ENCODE measurements at regions not wholly inside any gene's neighbourhood (a gene's known extent, or its start where the extent isn't known, plus 50 kb on each side); places are given as distances from the start of the nearest gene placed in this dataset.
"Not testable (repeated sequence)": the region's sequence is repeated elsewhere in the genome, so short reads cannot be mapped to it uniquely, and the experiment has no call there.

DNA sequence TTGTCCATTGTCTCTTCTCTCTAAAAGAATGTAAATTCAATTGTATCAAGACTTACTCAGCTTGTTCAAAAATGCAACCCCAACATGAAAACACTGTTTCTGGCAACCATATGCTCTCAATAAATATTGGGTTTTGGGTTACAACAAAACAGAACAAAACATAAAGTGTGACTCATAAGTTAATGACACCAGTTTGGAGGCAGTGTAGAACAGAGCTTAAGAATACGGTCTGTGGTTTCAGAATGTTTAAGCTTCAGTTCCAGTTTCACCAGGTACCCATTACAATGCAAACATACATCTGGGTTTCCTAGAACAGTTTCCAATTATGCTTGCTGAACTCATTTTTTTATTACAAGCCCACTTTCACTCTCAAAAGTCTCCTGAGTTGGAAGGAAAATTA, 285.8 kb upstream of the PCDH9 start:
- TF ChIP-seq, protein P1, sequence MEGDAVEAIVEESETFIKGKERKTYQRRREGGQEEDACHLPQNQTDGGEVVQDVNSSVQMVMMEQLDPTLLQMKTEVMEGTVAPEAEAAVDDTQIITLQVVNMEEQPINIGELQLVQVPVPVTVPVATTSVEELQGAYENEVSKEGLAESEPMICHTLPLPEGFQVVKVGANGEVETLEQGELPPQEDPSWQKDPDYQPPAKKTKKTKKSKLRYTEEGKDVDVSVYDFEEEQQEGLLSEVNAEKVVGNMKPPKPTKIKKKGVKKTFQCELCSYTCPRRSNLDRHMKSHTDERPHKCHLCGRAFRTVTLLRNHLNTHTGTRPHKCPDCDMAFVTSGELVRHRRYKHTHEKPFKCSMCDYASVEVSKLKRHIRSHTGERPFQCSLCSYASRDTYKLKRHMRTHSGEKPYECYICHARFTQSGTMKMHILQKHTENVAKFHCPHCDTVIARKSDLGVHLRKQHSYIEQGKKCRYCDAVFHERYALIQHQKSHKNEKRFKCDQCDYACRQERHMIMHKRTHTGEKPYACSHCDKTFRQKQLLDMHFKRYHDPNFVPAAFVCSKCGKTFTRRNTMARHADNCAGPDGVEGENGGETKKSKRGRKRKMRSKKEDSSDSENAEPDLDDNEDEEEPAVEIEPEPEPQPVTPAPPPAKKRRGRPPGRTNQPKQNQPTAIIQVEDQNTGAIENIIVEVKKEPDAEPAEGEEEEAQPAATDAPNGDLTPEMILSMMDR (conservative IDR thresholded peaks at IDR 0.05; ENCODE audit: low read length), result no peak
- H3K4me3 ChIP-seq (ENCODE audit: low read length), result no peak overlapping the region
- DNase-seq (ENCODE audit: low read depth), result peak; percentile 18

DNA sequence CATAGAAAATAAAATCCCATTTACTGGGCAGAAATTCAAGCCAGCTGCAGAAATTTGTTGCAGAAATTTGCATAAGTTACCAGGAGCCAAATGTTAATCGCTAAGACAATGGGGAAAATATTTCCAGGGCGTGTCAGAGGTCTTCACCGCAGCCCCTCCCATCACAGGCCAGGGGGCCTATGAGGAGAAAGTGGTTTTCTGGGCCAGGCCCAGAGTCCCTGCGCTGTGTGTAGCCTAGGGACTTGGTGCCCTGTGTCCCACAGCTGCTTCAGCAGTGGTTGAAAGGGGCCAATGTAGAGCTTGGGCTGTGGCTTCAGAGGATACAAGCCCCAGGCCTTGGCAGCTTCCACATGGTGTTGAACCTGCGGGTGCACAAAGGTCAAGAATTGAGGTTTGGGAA, 278.9 kb upstream of the PCDH9 start:
- H3K4me3 ChIP-seq (ENCODE audit: low read length), result no peak overlapping the region
- TF ChIP-seq, protein P1 (conservative IDR thresholded peaks at IDR 0.05; ENCODE audit: low read length), result no peak
- no peak for DNase-seq (ENCODE audit: low read depth)

DNA sequence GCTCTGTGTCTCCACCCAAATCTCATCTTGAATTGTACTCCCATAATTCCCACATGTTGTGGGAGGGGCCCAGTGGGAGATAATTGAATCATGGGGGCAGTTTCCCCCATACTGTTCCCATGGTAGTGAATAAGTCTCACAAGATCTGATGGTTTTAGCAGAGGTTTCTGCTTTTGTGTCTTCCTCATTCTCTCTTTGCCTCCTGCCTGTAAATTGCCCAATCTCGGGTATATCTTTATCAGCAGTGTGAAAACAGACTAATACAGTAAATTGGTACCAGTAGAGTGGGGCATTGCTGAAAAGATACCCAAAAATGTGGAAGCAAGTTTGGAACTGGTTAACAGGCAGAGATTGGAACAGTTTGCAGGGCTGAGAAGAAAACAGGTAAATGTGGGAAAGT, 278.1 kb upstream of the PCDH9 start:
- not testable (repeated sequence) for H3K4me3 ChIP-seq (ENCODE audit: low read length); DNase-seq (ENCODE audit: low read depth)

DNA sequence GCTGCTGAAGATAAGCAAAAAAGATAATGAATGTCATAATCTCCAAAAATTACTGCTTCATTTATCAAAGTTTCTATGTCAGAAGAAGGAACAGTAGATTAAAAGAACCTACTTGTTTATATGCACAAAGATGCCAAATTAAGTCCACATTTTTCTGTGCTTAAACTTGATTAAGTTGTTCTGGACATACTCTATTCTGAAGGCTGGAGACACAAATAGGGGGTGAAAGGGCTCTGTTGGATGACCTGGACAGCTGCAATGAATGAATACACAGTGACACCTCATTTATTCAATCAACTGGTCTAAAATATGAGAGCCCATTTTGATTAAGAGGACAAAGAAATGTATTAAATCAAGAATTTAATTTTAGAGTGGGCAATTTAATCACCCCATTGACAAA, 276.3 kb upstream of the PCDH9 start:
- H3K4me3 ChIP-seq (ENCODE audit: low read length), result no peak overlapping the region
- TF ChIP-seq, protein P1 (conservative IDR thresholded peaks at IDR 0.05; ENCODE audit: low read length), result no peak
- no peak for DNase-seq (ENCODE audit: low read depth)

DNA sequence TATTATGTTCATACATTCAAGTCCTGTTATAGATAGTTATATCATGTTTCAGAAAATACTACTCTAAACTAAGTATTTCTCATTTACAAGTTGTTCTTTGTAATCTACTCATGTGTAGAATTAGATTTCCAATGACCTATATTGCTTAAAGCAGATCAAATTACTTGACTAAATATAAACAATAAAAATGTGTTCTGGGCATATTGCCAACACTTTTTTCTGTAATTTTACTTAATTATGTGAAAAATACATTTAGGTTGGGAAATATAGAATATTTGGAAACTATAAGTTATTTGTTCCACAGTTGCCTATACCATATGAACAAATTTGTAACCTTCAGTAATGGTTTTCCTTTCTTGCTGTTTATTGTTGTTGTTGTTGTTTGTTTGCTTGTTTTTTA, 275.2 kb upstream of the PCDH9 start:
- TF ChIP-seq, protein P1 (conservative IDR thresholded peaks at IDR 0.05; ENCODE audit: low read length), result no peak
- no peak overlapping the region for H3K4me3 ChIP-seq (ENCODE audit: low read length)
- DNase-seq (ENCODE audit: low read depth), result no peak

DNA sequence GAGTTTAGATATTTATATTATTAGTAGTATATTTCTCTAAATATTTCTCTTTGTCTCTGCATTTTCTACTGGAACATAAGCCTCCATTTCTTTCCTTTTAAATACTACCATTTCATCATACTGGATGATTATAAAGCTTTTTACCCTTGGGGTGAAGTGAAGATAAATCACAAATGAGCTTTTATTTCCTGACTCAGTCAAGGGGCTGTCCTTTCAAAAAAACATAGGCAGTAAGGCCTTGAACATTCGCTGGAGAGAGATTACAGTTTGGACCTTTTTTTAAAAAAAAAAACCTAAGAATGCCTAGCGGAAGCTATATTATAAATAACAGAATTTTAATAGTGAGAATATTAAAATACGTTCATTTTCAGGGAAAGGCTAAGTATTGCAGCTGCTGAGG, 268.8 kb upstream of the PCDH9 start:
- TF ChIP-seq, protein P1 (conservative IDR thresholded peaks at IDR 0.05; ENCODE audit: low read length), result no peak
- no peak for DNase-seq (ENCODE audit: low read depth)
- no peak overlapping the region for H3K4me3 ChIP-seq (ENCODE audit: low read length)

DNA sequence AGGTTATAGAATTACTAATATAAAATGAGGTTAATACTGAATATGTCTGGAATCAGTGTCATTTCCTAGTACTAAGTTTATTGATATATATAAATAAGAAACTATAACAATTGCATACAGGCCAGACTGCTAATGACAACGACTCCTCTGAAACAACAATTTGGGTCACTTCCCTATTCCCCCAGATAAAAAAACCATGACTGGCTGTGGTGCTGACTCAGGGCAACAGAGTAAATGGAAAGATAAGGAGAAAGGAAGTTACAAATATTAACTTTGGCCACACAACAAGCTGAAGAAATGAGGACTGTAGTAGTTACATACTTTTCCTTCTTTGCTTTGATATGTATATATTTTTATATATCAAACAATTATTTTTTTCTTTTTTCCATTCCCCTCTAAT, 263.7 kb upstream of the PCDH9 start:
- no peak overlapping the region for H3K4me3 ChIP-seq (ENCODE audit: low read length)
- DNase-seq (ENCODE audit: low read depth), result no peak
- TF ChIP-seq, protein P1 (conservative IDR thresholded peaks at IDR 0.05; ENCODE audit: low read length), result no peak

DNA sequence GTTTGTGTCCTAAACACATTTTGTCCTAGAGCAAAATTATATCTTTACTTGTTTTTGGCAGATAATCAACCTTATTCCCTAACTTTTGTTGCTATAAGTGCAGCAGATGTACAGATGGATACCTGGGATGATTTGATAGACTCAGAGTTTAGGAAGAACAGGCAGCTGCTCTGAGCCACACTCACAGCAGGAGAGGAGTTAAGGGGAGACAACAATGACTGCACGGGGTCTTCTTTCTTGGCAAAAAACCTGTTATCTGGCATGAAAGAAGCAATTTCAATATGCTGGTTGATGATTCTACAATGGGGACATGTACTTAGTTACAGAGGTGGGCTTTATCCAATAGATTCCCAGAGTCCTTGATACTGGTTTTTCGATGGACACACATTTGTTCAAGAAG, 258.9 kb upstream of the PCDH9 start:
- no peak overlapping the region for H3K4me3 ChIP-seq (ENCODE audit: low read length)
- TF ChIP-seq, protein P1 (conservative IDR thresholded peaks at IDR 0.05; ENCODE audit: low read length), result no peak
- DNase-seq (ENCODE audit: low read depth), result no peak

Measured in AG10803 (cell line).